Kidney (tissue), 13 donors: ENCODE measurements at regions not wholly inside any gene's neighbourhood (a gene's known extent, or its start where the extent isn't known, plus 50 kb on each side); places are given as distances from the start of the nearest gene placed in this dataset.

Experiments
- DNase-seq, 5 donors: peaks; one replicate each; pipeline ENCODE4 v3.0.0-alpha.2; 2013 to 2020
- FAIRE-seq: peaks from 2 replicates; lab custom pipeline; 2012; peaks lifted over from hg19 to GRCh38; lab: Jason Lieb, UNC
- H3K27ac ChIP-seq, 2 donors: one replicate each; pipeline ENCODE4 v1.7.0; 2013; ENCODE audit warnings: low read depth in 2 of 2, low read length in 2 of 2, inconsistent platforms in 1 of 2
- H3K27me3 ChIP-seq: one replicate; pipeline ENCODE4 v1.7.1; 2013; ENCODE audit warnings: low read length, inconsistent platforms; ENCODE audit not compliant: control insufficient read depth, insufficient read depth
- H3K36me3 ChIP-seq, 3 donors: one replicate each; pipeline versions ENCODE4 v1.7.0 to v1.7.1; 2013; ENCODE audit warnings: low read length in 3 of 3, control low read depth in 1 of 3, inconsistent platforms in 1 of 3; ENCODE audit not compliant: insufficient read depth in 3 of 3, control insufficient read depth in 2 of 3
- H3K4me1 ChIP-seq, 3 donors: one replicate each; pipeline versions ENCODE4 v1.7.0 to v1.7.1; 2013; ENCODE audit warnings: low read length in 3 of 3, inconsistent platforms in 1 of 3, low read depth in 1 of 3; ENCODE audit not compliant: control insufficient read depth in 2 of 3, insufficient read depth in 2 of 3
- H3K4me3 ChIP-seq, 3 donors: one replicate each; pipeline versions ENCODE4 v1.7.0 to v1.8.1; 2013; ENCODE audit warnings: low read length in 3 of 3, control low read depth in 1 of 3, inconsistent platforms in 1 of 3
- H3K9ac ChIP-seq, 3 donors: one replicate each; pipeline versions ENCODE4 v1.7.0 to v1.7.1; 2013; ENCODE audit warnings: low read length in 3 of 3, control low read depth in 1 of 3, inconsistent platforms in 1 of 3
- H3K9me3 ChIP-seq, 3 donors: one replicate each; pipeline versions ENCODE4 v1.7.0 to v1.7.1; 2013; ENCODE audit warnings: low read length in 3 of 3, control low read depth in 1 of 3, inconsistent platforms in 1 of 3; ENCODE audit not compliant: control insufficient read depth in 2 of 3, insufficient read depth in 1 of 3
- CTCF ChIP-seq: IDR thresholded peaks from 3 replicates; pipeline ENCODE4 v1.5.1; 2012; ENCODE audit warnings: mild to moderate bottlenecking, moderate library complexity, borderline replicate concordance; ENCODE audit not compliant: insufficient read depth; ENCODE audit errors: extremely low read depth
- intact Hi-C: fragments of 100-400 bp; cut with DNase I; formaldehyde crosslinking; loops from one replicate; pipeline ENCODE4 v1.11.1; 2022
- donor health status: control.
- donor health status: control.
- donor health status: control.
- donor health status: control.
- donor health status: control.
- donor health status: DM: yes; HTN: yes; CAD: no.
- donor health status: Normal renal cell carcinoma (clear cell type).

GRCh38 chr15:62846131-62846804 is 196.3 kb upstream of the TPM1 start:
- TF ChIP-seq CTCF, result no peak
- intact Hi-C loops, result no loop called here
- peaks cover 0 to 4% (median 2%) of the 10 kb centered on the region in 3 donors for H3K36me3 ChIP-seq
- no peaks in the 10 kb centered on the region for H3K27me3 ChIP-seq
- no peak overlapping the region for H3K9ac ChIP-seq
- no peak for FAIRE-seq
- no peak overlapping the region for H3K4me3 ChIP-seq
- H3K27ac ChIP-seq, result no peak overlapping the region
- no peak for DNase-seq
- H3K9me3 ChIP-seq, result peaks cover 0 to 6% (median 0%) of the 10 kb centered on the region in 3 donors
- H3K4me1 ChIP-seq, result peaks cover 2 to 7% (median 3%) of the 10 kb centered on the region in 3 donors

GRCh38 chr15:62846805-62847495 is 195.6 kb upstream of the TPM1 start:
- no peak for TF ChIP-seq CTCF
- no peak overlapping the region for H3K27ac ChIP-seq
- intact Hi-C loops, result no loop called here
- H3K36me3 ChIP-seq, result peaks cover 0 to 4% (median 2%) of the 10 kb centered on the region in 3 donors
- H3K9ac ChIP-seq, result no peak overlapping the region
- peaks cover 0 to 6% (median 0%) of the 10 kb centered on the region in 3 donors for H3K9me3 ChIP-seq
- H3K27me3 ChIP-seq, result no peaks in the 10 kb centered on the region
- peaks cover 2 to 3% (median 2%) of the 10 kb centered on the region in 3 donors for H3K4me1 ChIP-seq
- DNase-seq, result no peak
- FAIRE-seq, result no peak
- no peak overlapping the region for H3K4me3 ChIP-seq

GRCh38 chr15:62847900-62848489 is 194.6 kb upstream of the TPM1 start:
- intact Hi-C loops, result no loop called here
- peaks cover 0 to 3% (median 0%) of the 10 kb centered on the region in 3 donors for H3K4me1 ChIP-seq

More at GRCh38 chr15:62847900-62848489, 194.6 kb upstream of the TPM1 start:
- H3K9me3 ChIP-seq, result peaks cover 0 to 6% (median 0%) of the 10 kb centered on the region in 3 donors
- no peak overlapping the region for H3K4me3 ChIP-seq
- FAIRE-seq (no peak), DNase-seq (peak in 3 of 5 donors; percentile 56 to 72 (median 61))
- H3K27me3 ChIP-seq, result no peaks in the 10 kb centered on the region
- no peak overlapping the region for H3K9ac ChIP-seq
- TF ChIP-seq CTCF, result peak; percentile 39
- H3K27ac ChIP-seq, result no peak overlapping the region
- peaks cover 0 to 4% (median 2%) of the 10 kb centered on the region in 3 donors for H3K36me3 ChIP-seq
